GM12874 (cell line): ENCODE measurements at regions not wholly inside any gene's neighbourhood (a gene's known extent, or its start where the extent isn't known, plus 50 kb on each side); places are given as distances from the start of the nearest gene placed in this dataset.

Experiments
- CTCF ChIP-seq: IDR thresholded peaks from 2 replicates; pipeline ENCODE4 v1.5.1; 2011; ENCODE audit warnings: low read depth, mild to moderate bottlenecking, control low read depth, low read length, moderate library complexity; ENCODE audit not compliant: insufficient read depth

GRCh38 chr1:67544921-67545320 lies 114.7 kb upstream of the SERBP1 start:
- no peak for TF ChIP-seq CTCF

DNA sequence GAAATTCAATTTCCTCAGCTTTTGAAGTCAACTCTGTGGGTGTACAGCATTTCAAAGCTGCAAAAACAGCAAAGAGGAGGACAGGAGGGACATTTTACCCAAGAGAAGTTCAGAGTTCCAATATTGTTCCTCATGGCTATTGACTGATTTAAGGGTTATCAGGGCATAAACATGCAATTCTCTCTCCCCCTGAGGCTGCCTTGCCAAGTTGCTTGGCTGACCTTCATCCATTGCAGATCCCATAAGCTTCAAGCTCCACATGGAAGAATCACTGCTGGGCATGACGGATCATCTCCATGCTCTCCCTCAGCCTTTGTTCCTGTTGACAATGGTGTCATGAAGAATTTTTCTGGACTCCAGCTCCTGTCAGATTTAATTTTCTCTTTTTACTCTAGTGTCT lies 115.2 kb upstream of the SERBP1 start:
- TF ChIP-seq CTCF, result no peak

- TF ChIP-seq CTCF, result no peak
Measured at GRCh38 chr1:67551375-67551774, 121.2 kb upstream of the SERBP1 start.

DNA sequence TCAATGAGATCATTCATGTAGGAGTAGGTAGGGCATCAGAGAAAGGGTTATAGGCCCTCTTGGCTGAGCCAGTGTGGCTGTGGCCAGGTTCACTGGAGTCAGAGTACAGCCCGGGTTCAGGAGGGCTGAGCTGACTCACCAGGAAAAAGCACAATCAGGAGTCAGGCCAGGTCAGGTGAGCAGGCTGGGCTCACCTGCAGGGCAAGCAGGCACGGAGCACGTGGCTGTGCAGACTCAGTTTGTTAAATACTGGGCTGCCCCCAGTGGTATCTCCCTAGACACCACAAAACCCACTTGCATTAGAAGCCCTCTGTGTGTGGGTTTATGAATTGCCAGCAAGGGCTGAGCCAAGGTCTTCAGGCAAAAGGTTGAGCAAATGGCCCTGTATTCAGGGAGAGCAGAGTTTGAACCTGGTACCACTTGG lies 122.1 kb upstream of the SERBP1 start:
- no peak for TF ChIP-seq CTCF

DNA sequence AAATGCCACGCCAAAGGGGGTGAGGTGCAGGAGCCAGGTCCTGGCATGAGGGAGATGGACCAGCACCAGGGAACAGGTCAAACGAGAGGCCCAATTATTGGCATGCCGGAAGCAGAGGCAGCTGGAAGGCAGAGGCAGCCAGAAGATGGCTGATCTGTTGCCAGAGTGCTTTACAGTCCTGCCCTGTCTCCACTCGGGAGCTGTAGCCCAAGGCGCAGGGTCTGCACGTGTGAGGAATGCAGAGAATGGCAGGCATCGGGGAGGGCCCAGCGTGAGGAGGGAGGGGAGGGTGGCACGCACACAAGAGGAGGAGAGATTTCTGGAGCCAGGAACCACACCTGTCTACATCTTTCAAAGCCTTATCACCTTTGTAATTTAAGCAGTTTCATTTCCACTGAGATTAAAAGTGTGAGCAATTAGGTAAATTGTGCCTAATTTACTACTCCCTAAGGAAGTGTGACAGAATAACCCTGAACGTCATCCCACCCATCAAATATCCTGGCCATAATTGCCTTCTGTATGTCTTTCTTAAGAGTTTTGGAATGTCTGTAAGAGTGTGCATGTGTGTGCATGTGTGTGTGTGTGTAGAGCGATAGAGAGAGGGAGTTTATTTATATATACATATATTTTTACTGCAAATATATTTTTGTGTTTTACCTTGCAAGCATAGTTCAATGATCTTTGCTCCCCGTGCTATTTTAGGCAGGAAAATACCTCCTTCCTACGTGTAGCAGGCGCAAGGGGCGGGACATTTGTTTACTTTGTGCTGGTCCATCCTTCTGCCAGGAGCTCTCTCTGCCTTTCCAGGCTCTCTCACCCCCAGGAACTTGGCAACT lies 125.5 kb upstream of the SERBP1 start:
- no peak for TF ChIP-seq CTCF

DNA sequence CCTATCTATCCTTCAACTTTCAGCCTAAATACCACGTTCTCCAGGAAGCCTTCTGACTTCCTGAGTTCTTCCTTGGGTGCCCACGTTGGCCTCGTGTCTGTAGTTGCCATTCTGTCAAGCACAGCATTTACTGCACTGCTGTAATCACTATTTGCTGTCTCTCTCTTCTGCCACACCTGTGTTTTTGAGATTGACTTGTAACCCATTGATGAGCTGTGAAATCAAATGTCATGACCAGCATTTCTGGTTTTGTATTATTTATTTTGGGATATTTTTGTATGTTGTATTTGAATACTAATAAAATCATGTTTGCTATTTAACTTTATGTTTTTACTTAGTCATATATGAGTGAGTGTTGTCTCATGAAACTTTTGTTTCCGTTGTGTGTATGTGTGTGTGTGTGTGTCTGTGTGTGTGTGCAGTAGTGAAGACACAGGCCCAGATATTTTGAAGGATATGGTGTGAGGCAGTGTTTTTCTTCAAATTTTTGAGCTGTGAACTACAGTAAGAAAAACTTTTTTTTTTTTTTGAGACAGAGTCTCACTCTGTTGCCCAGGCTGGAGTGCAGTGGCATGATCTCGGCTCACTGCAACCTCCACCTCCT lies 126.2 kb upstream of the SERBP1 start:
- TF ChIP-seq CTCF, result no peak

- TF ChIP-seq CTCF, result no peak
Measured at GRCh38 chr1:67557696-67558448, 127.1 kb upstream of the GADD45A start.
